Stimulated activated naive CD4-positive, alpha-beta T cell treated with Interleukin-2 at 50 U/mL for 16 hours (primary cell): ENCODE measurements at regions not wholly inside any gene's neighbourhood (a gene's known extent, or its start where the extent isn't known, plus 50 kb on each side); places are given as distances from the start of the nearest gene placed in this dataset.

Source experiments
- DNase-seq: peaks from one replicate; lab custom pipeline; 2025; lab: John Stamatoyannopoulos, UW

- no peak for DNase-seq
Observed at GRCh38 chr3:95934181-95934580, 880.2 kb upstream of the EPHA6 start.

GRCh38 chr3:95939235-95939809 lies 875.1 kb upstream of the EPHA6 start:
- DNase-seq = no peak

GRCh38 chr3:95965704-95966336 lies 848.6 kb upstream of the EPHA6 start:
- DNase-seq = no peak

- DNase-seq = no peak
Observed at GRCh38 chr3:95971573-95971972, 842.8 kb upstream of the EPHA6 start.

GRCh38 chr3:95994338-95994737 lies 820.1 kb upstream of the EPHA6 start:
- no peak for DNase-seq

- no peak for DNase-seq
Observed at GRCh38 chr3:96000966-96001365, 813.4 kb upstream of the EPHA6 start.

- no peak for DNase-seq
Observed at GRCh38 chr3:96007650-96008195, 806.7 kb upstream of the EPHA6 start.

GRCh38 chr3:96012939-96013338 lies 801.5 kb upstream of the EPHA6 start:
- no peak for DNase-seq

- no peak for DNase-seq
Observed at GRCh38 chr3:96017556-96017955, 796.8 kb upstream of the EPHA6 start.

GRCh38 chr3:96022676-96023075 lies 791.7 kb upstream of the EPHA6 start:
- DNase-seq = no peak

GRCh38 chr3:96027718-96028117 lies 786.7 kb upstream of the EPHA6 start:
- no peak for DNase-seq

GRCh38 chr3:96039632-96040031 lies 774.8 kb upstream of the EPHA6 start:
- no peak for DNase-seq

- DNase-seq = no peak
Observed at GRCh38 chr3:96059301-96059700, 755.1 kb upstream of the EPHA6 start.

- DNase-seq = no peak
Observed at GRCh38 chr3:96069065-96069464, 745.3 kb upstream of the EPHA6 start.

GRCh38 chr3:96070678-96071077 lies 743.7 kb upstream of the EPHA6 start:
- no peak for DNase-seq

- DNase-seq = no peak
Observed at GRCh38 chr3:96071097-96071496, 743.3 kb upstream of the EPHA6 start.

- no peak for DNase-seq
Observed at GRCh38 chr3:96072226-96072625, 742.2 kb upstream of the EPHA6 start.

- DNase-seq = no peak
Observed at GRCh38 chr3:96083610-96084009, 730.8 kb upstream of the EPHA6 start.

- no peak for DNase-seq
Observed at GRCh38 chr3:96086018-96086417, 728.4 kb upstream of the EPHA6 start.

GRCh38 chr3:96101006-96101560 lies 713.3 kb upstream of the EPHA6 start:
- no peak for DNase-seq

- no peak for DNase-seq
Observed at GRCh38 chr3:96106701-96107100, 707.7 kb upstream of the EPHA6 start.
